ENCODE measurements at regions not wholly inside any gene's neighbourhood (a gene's known extent, or its start where the extent isn't known, plus 50 kb on each side); places are given as distances from the start of the nearest gene placed in this dataset.

- no peak for TF ChIP-seq CTCF (conservative IDR thresholded peaks at IDR 0.05; ENCODE audit: low read length)
- no peak for TF ChIP-seq EZH2phosphoT487 (IDR thresholded peaks at IDR 0.05; ENCODE audit: borderline replicate concordance)
These were observed 177.8 kb upstream of the GSE1 start for GRCh38 chr16:85435286-85435685.

DNA sequence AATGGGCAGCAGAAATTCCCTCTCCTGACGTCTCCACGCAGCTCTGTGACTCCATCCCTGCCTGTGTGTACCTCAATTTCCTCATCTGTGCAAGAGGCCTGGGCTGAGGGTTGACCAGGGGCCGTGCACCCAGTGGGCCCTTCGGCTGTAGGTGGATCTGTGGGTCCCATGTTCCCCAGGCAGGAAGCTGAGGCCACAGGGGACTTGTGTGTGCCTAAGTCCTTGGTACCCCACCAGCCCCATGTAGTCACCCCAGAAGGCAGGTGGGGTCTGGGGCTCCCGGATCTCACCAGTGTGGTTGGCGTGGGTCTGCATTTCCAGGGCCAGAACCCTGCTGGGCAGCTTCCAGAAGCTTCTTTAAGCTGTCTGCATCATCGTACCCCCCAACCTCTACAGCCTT lies 177.4 kb upstream of the GSE1 start:
- Histone ChIP-seq H3K79me2 (ENCODE audit: insufficient read depth, low read length) (no peaks in the 10 kb centered on the region), H3K27me3 (ENCODE audit: insufficient read depth, low read length, poor library complexity, severe bottlenecking) (no peaks in the 10 kb centered on the region), H3K36me3 (ENCODE audit: insufficient read depth, low read length) (no peaks in the 10 kb centered on the region), H3K4me3 (ENCODE audit: low read length, poor library complexity, severe bottlenecking) (no peak overlapping the region), H3K9me3 (ENCODE audit: insufficient read depth, low read depth, low read length) (no peaks in the 10 kb centered on the region), H2AFZ (ENCODE audit: low read length) (no peak overlapping the region), H3K4me2 (ENCODE audit: low read depth, low read length, poor library complexity, severe bottlenecking) (no peak overlapping the region), H3F3A (ENCODE audit: low read depth) (no peaks in the 10 kb centered on the region), H3K9ac (ENCODE audit: low read depth, low read length, poor library complexity, severe bottlenecking) (no peak overlapping the region), H3K9me2 (replicated peaks; ENCODE audit: low read depth, low read length) (no peaks in the 10 kb centered on the region), H3K4me1 (ENCODE audit: insufficient read depth, low read length, poor library complexity, severe bottlenecking) (peaks cover 6% of the 10 kb centered on the region), H4K20me1 (ENCODE audit: insufficient read depth, low read length, poor library complexity, severe bottlenecking) (no peaks in the 10 kb centered on the region)
- no peak for TF ChIP-seq CTCF (conservative IDR thresholded peaks at IDR 0.05; ENCODE audit: low read length)
- no peak for TF ChIP-seq EZH2phosphoT487 (IDR thresholded peaks at IDR 0.05; ENCODE audit: borderline replicate concordance)

More at GRCh38 chr16:85435286-85435685, 177.8 kb upstream of the GSE1 start:
- no peak overlapping the region for H3K9ac ChIP-seq (ENCODE audit: low read depth, low read length, poor library complexity, severe bottlenecking)
- no peaks in the 10 kb centered on the region for H3F3A ChIP-seq (ENCODE audit: low read depth)
- no peak overlapping the region for H3K4me3 ChIP-seq (ENCODE audit: low read length, poor library complexity, severe bottlenecking)
- H3K27me3 ChIP-seq (ENCODE audit: insufficient read depth, low read length, poor library complexity, severe bottlenecking): no peaks in the 10 kb centered on the region
- H3K9me3 ChIP-seq (ENCODE audit: insufficient read depth, low read depth, low read length): no peaks in the 10 kb centered on the region
- H4K20me1 ChIP-seq (ENCODE audit: insufficient read depth, low read length, poor library complexity, severe bottlenecking): no peaks in the 10 kb centered on the region
- H3K9me2 ChIP-seq (replicated peaks; ENCODE audit: low read depth, low read length): no peaks in the 10 kb centered on the region
- H2AFZ ChIP-seq (ENCODE audit: low read length): no peak overlapping the region
- H3K4me2 ChIP-seq (ENCODE audit: low read depth, low read length, poor library complexity, severe bottlenecking): no peak overlapping the region
- no peaks in the 10 kb centered on the region for H3K36me3 ChIP-seq (ENCODE audit: insufficient read depth, low read length)
- H3K4me1 ChIP-seq (ENCODE audit: insufficient read depth, low read length, poor library complexity, severe bottlenecking): peaks cover 6% of the 10 kb centered on the region
- H3K79me2 ChIP-seq (ENCODE audit: insufficient read depth, low read length): no peaks in the 10 kb centered on the region

DNA sequence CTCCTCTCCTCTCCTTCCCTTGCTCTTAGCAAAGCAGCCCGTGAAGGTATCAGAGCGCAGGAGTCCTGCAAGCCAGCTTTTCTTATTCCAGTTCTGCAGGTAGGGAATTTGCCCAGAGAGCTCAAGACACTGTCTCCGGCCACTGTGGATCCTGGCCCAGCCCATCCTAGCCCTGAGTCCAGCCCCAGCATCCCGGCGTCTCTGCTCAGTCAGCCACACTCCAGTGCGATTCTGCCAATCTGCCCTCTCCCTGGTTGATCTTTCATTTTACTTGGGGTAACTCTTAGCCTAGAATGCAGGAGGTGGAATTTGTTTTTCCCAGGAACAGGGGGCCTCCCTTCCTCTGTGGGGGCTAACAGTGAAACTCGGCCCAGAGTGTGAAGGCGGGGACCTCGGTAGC lies 176.9 kb upstream of the GSE1 start:
- peaks cover 6% of the 10 kb centered on the region for H3K4me1 ChIP-seq (ENCODE audit: insufficient read depth, low read length, poor library complexity, severe bottlenecking)
- no peak overlapping the region for H3K4me3 ChIP-seq (ENCODE audit: low read length, poor library complexity, severe bottlenecking)
- no peak for TF ChIP-seq CTCF (conservative IDR thresholded peaks at IDR 0.05; ENCODE audit: low read length)
- no peak for TF ChIP-seq EZH2phosphoT487 (IDR thresholded peaks at IDR 0.05; ENCODE audit: borderline replicate concordance)
- H3F3A ChIP-seq (ENCODE audit: low read depth): no peaks in the 10 kb centered on the region
- H2AFZ ChIP-seq (ENCODE audit: low read length): no peak overlapping the region
- no peak overlapping the region for H3K9ac ChIP-seq (ENCODE audit: low read depth, low read length, poor library complexity, severe bottlenecking)
- no peaks in the 10 kb centered on the region for H4K20me1 ChIP-seq (ENCODE audit: insufficient read depth, low read length, poor library complexity, severe bottlenecking)
- no peak overlapping the region for H3K4me2 ChIP-seq (ENCODE audit: low read depth, low read length, poor library complexity, severe bottlenecking)
- H3K9me2 ChIP-seq (replicated peaks; ENCODE audit: low read depth, low read length): no peaks in the 10 kb centered on the region
- H3K27me3 ChIP-seq (ENCODE audit: insufficient read depth, low read length, poor library complexity, severe bottlenecking): no peaks in the 10 kb centered on the region
- no peaks in the 10 kb centered on the region for H3K79me2 ChIP-seq (ENCODE audit: insufficient read depth, low read length)
- no peaks in the 10 kb centered on the region for H3K9me3 ChIP-seq (ENCODE audit: insufficient read depth, low read depth, low read length)
- H3K36me3 ChIP-seq (ENCODE audit: insufficient read depth, low read length): no peaks in the 10 kb centered on the region

All from Loucy (cell line).